Glutamatergic neuron (in vitro differentiated cells): ENCODE measurements at regions not wholly inside any gene's neighbourhood (a gene's known extent, or its start where the extent isn't known, plus 50 kb on each side); places are given as distances from the start of the nearest gene placed in this dataset.

Experiments
- DNase-seq: peaks from one replicate; pipeline ENCODE4 v3.0.0; 2022
- H3K27ac Mint-ChIP-seq: one replicate; pipeline ENCODE4 v1.8.0; 2020; ENCODE audit warnings: mild to moderate bottlenecking, mixed read lengths, inconsistent platforms; ENCODE audit not compliant: unreplicated experiment
- H3K27me3 Mint-ChIP-seq: one replicate; pipeline ENCODE4 v1.8.0; 2020; ENCODE audit warnings: mild to moderate bottlenecking, moderate library complexity, mixed read lengths, inconsistent platforms; ENCODE audit not compliant: unreplicated experiment
- H3K36me3 Mint-ChIP-seq: one replicate; pipeline ENCODE4 v1.8.0; 2020; ENCODE audit warnings: mild to moderate bottlenecking, mixed read lengths, inconsistent platforms; ENCODE audit not compliant: unreplicated experiment
- H3K4me1 Mint-ChIP-seq: one replicate; pipeline ENCODE4 v1.8.0; 2020; ENCODE audit warnings: mild to moderate bottlenecking, low read depth, mixed read lengths, inconsistent platforms; ENCODE audit not compliant: unreplicated experiment
- H3K4me3 Mint-ChIP-seq: one replicate; pipeline ENCODE4 v1.8.0; 2020; ENCODE audit warnings: mild to moderate bottlenecking, mixed read lengths, inconsistent platforms; ENCODE audit not compliant: unreplicated experiment
- H3K9me3 Mint-ChIP-seq: one replicate; pipeline ENCODE4 v1.8.0; 2020; ENCODE audit warnings: mild to moderate bottlenecking, moderate library complexity, mixed read lengths, inconsistent platforms; ENCODE audit not compliant: unreplicated experiment
- TF ChIP-seq, protein P1 (sequence below): fragments of 200-600 bp; sonication (generic); IDR thresholded peaks from one replicate; pipeline ENCODE4 v1.5.0; 2021; ENCODE audit not compliant: partially characterized antibody, unreplicated experiment

DNA sequence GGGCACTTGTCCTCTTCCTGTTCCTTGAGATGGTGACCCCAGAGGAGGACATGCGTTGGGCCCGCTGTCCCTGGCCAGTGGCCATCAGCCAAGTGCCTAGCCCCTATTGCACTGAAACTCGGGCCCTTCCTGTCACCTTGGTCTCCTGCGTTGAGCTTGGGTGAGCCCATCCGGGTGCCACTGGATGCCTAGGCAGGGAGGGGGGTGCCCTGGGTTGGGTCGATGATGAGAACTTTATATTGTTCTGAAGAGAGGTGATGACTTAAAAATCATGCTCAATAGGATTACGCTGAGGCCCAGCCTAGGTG, 221.8 kb downstream of the SNRPN start:
- Mint-ChIP-seq H3K27ac (no peak overlapping the region), H3K36me3 (peaks cover 14% of the 10 kb centered on the region), H3K4me3 (no peak overlapping the region), H3K27me3 (peaks cover 6% of the 10 kb centered on the region), H3K9me3 (peaks cover 18% of the 10 kb centered on the region), H3K4me1 (no peaks in the 10 kb centered on the region)
- DNase-seq: peak; percentile 2
- TF ChIP-seq, protein P1, sequence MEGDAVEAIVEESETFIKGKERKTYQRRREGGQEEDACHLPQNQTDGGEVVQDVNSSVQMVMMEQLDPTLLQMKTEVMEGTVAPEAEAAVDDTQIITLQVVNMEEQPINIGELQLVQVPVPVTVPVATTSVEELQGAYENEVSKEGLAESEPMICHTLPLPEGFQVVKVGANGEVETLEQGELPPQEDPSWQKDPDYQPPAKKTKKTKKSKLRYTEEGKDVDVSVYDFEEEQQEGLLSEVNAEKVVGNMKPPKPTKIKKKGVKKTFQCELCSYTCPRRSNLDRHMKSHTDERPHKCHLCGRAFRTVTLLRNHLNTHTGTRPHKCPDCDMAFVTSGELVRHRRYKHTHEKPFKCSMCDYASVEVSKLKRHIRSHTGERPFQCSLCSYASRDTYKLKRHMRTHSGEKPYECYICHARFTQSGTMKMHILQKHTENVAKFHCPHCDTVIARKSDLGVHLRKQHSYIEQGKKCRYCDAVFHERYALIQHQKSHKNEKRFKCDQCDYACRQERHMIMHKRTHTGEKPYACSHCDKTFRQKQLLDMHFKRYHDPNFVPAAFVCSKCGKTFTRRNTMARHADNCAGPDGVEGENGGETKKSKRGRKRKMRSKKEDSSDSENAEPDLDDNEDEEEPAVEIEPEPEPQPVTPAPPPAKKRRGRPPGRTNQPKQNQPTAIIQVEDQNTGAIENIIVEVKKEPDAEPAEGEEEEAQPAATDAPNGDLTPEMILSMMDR: no peak

DNA sequence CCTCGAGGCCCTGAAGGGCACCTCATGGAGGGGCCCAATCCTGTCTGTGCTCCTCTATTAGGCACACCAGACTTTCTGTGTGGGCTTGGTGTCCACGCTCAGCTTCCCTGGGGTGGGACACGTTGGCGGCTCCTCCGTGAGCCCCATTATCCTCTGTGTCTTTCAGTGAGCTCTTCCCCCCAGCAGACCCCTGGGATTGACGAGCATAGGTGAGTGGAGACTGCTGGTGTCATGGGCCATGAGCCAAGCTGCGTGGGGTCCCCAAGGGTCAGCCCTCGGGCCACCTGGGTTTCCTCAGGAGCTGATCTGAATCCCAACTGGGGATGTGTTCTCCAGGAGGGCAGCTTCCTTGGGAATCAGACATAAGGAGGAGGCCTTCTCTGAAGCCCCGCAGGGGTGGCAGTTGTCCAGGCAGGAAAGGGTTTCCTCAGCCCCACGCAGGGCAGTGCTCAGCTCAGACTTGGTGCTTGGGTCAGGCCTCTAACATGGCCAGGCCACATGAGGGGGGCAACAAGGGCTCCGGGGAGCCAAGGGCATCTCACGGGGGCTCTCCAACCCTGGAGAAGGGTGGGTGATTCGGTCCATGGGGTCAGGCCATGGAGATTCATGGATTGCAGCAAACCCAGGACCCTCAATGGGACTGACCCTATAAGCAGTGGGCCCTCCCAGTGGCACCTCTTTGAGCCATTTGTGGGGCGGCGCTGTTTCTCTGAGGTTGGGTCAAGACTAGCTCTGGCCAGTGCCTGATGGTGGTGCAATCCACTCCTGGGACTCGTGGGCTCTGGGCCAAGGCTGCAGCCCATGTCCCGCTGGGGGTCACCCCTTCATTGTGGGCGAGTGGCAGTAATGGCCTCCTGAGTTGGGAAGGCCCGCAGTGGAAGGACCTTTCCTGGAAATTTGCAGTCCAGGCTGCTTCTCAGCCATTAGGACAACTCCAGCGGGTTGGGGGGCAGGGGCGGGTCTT, 222.5 kb downstream of the SNRPN start:
- H3K36me3 Mint-ChIP-seq: peaks cover 14% of the 10 kb centered on the region
- H3K9me3 Mint-ChIP-seq: peaks cover 18% of the 10 kb centered on the region
- H3K27me3 Mint-ChIP-seq: peaks cover 6% of the 10 kb centered on the region
- no peak overlapping the region for H3K4me3 Mint-ChIP-seq
- DNase-seq: peak; percentile 1
- no peaks in the 10 kb centered on the region for H3K4me1 Mint-ChIP-seq
- TF ChIP-seq, protein P1: no peak
- H3K27ac Mint-ChIP-seq: no peak overlapping the region

DNA sequence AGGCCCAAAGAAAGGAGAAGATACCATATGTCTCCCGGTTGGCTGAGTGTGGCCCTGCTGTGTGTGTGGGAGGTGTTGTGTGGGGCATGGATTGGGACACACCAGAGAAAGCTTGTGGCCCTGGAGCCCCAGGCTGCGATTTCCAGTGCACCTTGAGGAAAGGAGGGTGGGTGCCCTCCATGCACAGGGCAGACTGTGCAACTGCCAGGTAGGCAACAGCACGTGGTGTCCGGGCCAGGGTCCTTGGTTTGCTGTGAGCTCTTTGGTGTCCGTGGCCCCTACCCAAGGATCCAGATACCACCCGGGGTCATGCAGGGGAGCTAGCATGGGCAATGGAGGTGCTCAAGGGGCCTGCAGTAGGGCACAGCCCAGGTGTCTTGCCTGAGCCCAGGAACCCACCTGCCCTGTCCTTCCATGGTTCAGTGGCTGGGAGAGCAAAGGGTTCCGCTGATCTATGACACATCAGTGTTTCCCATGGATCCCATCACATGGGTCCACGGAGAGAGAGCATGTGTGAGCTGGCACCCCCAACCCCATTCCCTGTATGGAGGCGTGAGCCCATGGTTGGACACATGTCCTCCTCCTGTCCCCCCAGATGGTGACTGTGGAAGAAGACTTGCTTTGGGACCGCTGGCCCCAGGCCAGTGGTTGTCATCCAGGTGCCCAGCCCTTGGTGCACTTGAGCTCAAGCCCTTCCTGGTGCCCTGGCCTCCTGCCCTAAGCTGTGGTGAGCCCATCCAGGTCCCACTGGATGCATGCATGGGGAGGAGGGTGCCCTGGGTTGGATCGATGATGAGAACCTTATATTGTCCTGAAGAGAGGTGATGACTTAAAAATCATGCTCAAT, 223.4 kb downstream of the SNRPN start:
- H3K27ac Mint-ChIP-seq: no peak overlapping the region
- peak; percentile 8 for DNase-seq
- TF ChIP-seq, protein P1: no peak

DNA sequence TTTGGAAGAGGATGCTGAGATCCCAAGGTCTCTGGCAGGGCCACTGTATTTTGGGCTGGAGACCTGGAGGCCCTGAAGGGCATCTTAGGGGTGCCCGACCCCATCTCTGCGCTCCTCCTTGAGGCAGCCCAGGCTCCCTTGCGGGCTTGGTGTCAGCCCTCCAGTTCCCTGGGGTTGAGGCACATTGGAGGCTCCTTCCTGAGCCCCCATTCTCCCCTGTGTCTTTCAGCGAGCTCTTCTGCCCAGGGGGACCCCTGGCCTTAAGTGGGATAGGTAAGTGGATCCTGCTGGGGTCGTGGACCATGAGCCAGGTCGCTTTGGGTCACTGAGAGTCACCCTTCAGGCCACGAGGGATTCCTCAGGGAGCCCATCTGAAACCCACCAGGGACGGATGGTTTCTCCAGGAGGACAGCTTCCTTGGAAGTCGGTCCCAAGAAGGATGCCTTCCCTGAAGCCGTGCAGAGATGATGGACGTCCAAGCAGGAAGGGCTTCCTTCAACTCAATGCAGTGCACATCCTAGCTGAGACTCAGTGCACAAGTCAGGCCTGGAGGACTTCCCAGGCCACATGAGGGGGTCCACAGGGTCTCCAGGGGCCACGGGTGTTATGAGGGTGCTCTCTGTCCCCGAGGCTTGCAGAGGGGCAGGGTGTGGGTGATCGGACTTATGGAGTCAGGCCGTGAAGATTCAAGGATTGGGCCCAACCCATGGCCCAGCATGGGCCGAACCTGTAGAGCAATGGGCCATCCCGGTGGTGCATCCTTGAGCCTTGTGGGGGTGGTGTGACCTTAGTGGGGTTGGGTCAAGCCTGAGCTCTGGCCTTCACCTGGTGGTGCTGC, 224.3 kb downstream of the SNRPN start:
- H3K27me3 Mint-ChIP-seq: peaks cover 6% of the 10 kb centered on the region
- H3K27ac Mint-ChIP-seq: no peak overlapping the region
- H3K4me3 Mint-ChIP-seq: no peak overlapping the region
- TF ChIP-seq, protein P1: no peak
- H3K9me3 Mint-ChIP-seq: peaks cover 18% of the 10 kb centered on the region
- DNase-seq: peak; percentile 3
- H3K4me1 Mint-ChIP-seq: no peaks in the 10 kb centered on the region
- H3K36me3 Mint-ChIP-seq: peaks cover 10% of the 10 kb centered on the region

More for the DNA sequence above, 223.4 kb downstream of the SNRPN start:
- H3K4me1 Mint-ChIP-seq: no peaks in the 10 kb centered on the region
- H3K36me3 Mint-ChIP-seq: peaks cover 14% of the 10 kb centered on the region
- H3K4me3 Mint-ChIP-seq: no peak overlapping the region
- peaks cover 20% of the 10 kb centered on the region for H3K9me3 Mint-ChIP-seq
- H3K27me3 Mint-ChIP-seq: peaks cover 9% of the 10 kb centered on the region
